A673 (cell line): ENCODE measurements at regions not wholly inside any gene's neighbourhood (a gene's known extent, or its start where the extent isn't known, plus 50 kb on each side); places are given as distances from the start of the nearest gene placed in this dataset.
"Not testable (repeated sequence)": the region's sequence is repeated elsewhere in the genome, so short reads cannot be mapped to it uniquely, and the experiment has no call there.

Source experiments
- BruUV-seq: library from RNA; stranded (reverse); fragments of 400-500 nt; replicated peaks from 2 replicates; lab custom pipeline; 2021; lab: Mats Ljungman, UMichigan
- CTCF ChIA-PET: fragments of 300-600 bp; sonication (Branson Sonifier 250); formaldehyde crosslinking; loops from one replicate; lab custom pipeline; 2022; ENCODE audit warnings: antibody characterized with exemption; lab: Charles Lee
- POLR2A ChIA-PET: fragments of 300-600 bp; sonication (Branson Sonifier 250); formaldehyde crosslinking; loops from one replicate; lab custom pipeline; 2022; ENCODE audit warnings: antibody characterized with exemption; ENCODE audit not compliant: low non-redundant PET; lab: Charles Lee
- DNase-seq: peaks from one replicate; pipeline ENCODE4 v3.0.0-alpha.2; 2015; ENCODE audit warnings: low spot score
- H3K27ac ChIP-seq: fragments of 200-600 bp; sonication (generic); 2 replicates; pipeline ENCODE4 v1.5.1; 2016; ENCODE audit warnings: mixed run types, low read depth, mild to moderate bottlenecking, mixed read lengths, antibody characterized with exemption, low read length; ENCODE audit not compliant: poor library complexity, severe bottlenecking
- H3K27me3 ChIP-seq: fragments of 200-600 bp; sonication (generic); replicated peaks from 2 replicates; pipeline ENCODE4 v1.6.1; 2017; ENCODE audit warnings: mixed run types, low read depth, mild to moderate bottlenecking, mixed read lengths, antibody characterized with exemption, low read length; ENCODE audit not compliant: insufficient read depth, poor library complexity
- H3K36me3 ChIP-seq: fragments of 200-600 bp; sonication (generic); 2 replicates; pipeline ENCODE4 v1.6.1; 2016; ENCODE audit warnings: mixed run types, mild to moderate bottlenecking, mixed read lengths, antibody characterized with exemption, low read length; ENCODE audit not compliant: insufficient read depth, poor library complexity, severe bottlenecking
- H3K4me1 ChIP-seq: fragments of 200-600 bp; sonication (generic); 2 replicates; pipeline ENCODE4 v1.6.1; 2017; ENCODE audit warnings: mixed run types, mild to moderate bottlenecking, mixed read lengths, antibody characterized with exemption, low read length; ENCODE audit not compliant: insufficient read depth, poor library complexity, severe bottlenecking
- H3K4me3 ChIP-seq: fragments of 200-600 bp; sonication (generic); 2 replicates; pipeline ENCODE4 v1.5.1; 2016; ENCODE audit warnings: low read depth, mixed run types, mild to moderate bottlenecking, mixed read lengths, low read length; ENCODE audit not compliant: poor library complexity, severe bottlenecking
- H3K9me3 ChIP-seq: fragments of 200-600 bp; sonication (generic); 2 replicates; pipeline ENCODE4 v1.6.1; 2016; ENCODE audit warnings: mixed run types, low read depth, mild to moderate bottlenecking, mixed read lengths, antibody characterized with exemption, low read length; ENCODE audit not compliant: poor library complexity, severe bottlenecking
- CTCF ChIP-seq: fragments of 300-800, 200-600 bp; sonication (generic); conservative IDR thresholded peaks from 2 replicates; pipeline ENCODE4 v1.5.1; 2017; ENCODE audit warnings: low read depth, mild to moderate bottlenecking, antibody characterized with exemption, low read length, moderate library complexity, mixed read lengths
- EZH2 ChIP-seq: fragments of 200-600 bp; sonication (generic); IDR thresholded peaks from 2 replicates; pipeline ENCODE4 v1.6.1; 2017; ENCODE audit warnings: borderline replicate concordance, low read depth, mild to moderate bottlenecking, mixed read lengths, antibody characterized with exemption, low read length; ENCODE audit not compliant: poor library complexity, severe bottlenecking
- intact Hi-C: fragments of 100-400 bp; cut with micrococcal nuclease; formaldehyde crosslinking; loops from one replicate; pipeline ENCODE4 v1.10.0; 2022; ENCODE audit not compliant: unreplicated experiment

GRCh38 chr1:115531631-115532264 is 110.0 kb upstream of the VANGL1 start:
- no peak for DNase-seq
- TF ChIP-seq CTCF: no peak
- TF ChIP-seq EZH2: no peak
- H3K27me3 ChIP-seq: no peaks in the 10 kb centered on the region
- intact Hi-C loops: no loop called here
- no peak overlapping the region for H3K27ac ChIP-seq
- ChIA-PET CTCF (no interaction called here), POLR2A (no interaction called here)
- H3K9me3 ChIP-seq: no peaks in the 10 kb centered on the region
- H3K36me3 ChIP-seq: no peaks in the 10 kb centered on the region
- H3K4me1 ChIP-seq: peaks cover 29% of the 10 kb centered on the region
- H3K4me3 ChIP-seq: no peak overlapping the region
- BruUV-seq: no TSS peak

GRCh38 chr1:115530407-115530806 is 111.4 kb upstream of the VANGL1 start:
- CTCF ChIA-PET: no interaction called here
- POLR2A ChIA-PET: no interaction called here
- BruUV-seq: no TSS peak
- H3K4me3 ChIP-seq: no peak overlapping the region
- no peaks in the 10 kb centered on the region for H3K9me3 ChIP-seq
- TF ChIP-seq CTCF (no peak), EZH2 (no peak)
- H3K36me3 ChIP-seq: no peaks in the 10 kb centered on the region
- DNase-seq: peak; percentile 79
- H3K4me1 ChIP-seq: peaks cover 29% of the 10 kb centered on the region
- intact Hi-C loops: no loop called here
- H3K27ac ChIP-seq: no peak overlapping the region
- H3K27me3 ChIP-seq: no peaks in the 10 kb centered on the region

GRCh38 chr1:115529216-115529897 is 112.4 kb upstream of the VANGL1 start:
- H3K9me3 ChIP-seq: no peaks in the 10 kb centered on the region
- H3K4me1 ChIP-seq: peaks cover 33% of the 10 kb centered on the region
- CTCF ChIA-PET: interaction anchor here (1.2 kb wide), 1 partner anchor 66 kb away, joined by 3 read pairs; no protein-coding TSS in a partner anchor
- POLR2A ChIA-PET: no interaction called here
- TF ChIP-seq EZH2: no peak
- no peak for TF ChIP-seq CTCF
- DNase-seq: peak; percentile 79
- H3K4me3 ChIP-seq: no peak overlapping the region
- no peaks in the 10 kb centered on the region for H3K27me3 ChIP-seq
- H3K36me3 ChIP-seq: no peaks in the 10 kb centered on the region
- intact Hi-C loops: no loop called here
- BruUV-seq: no TSS peak
- no peak overlapping the region for H3K27ac ChIP-seq

- H3K27me3 ChIP-seq, H3K4me3 ChIP-seq, BruUV-seq, H3K27ac ChIP-seq, H3K9me3 ChIP-seq, H3K36me3 ChIP-seq, POLR2A ChIA-PET, intact Hi-C loops, DNase-seq: not testable (repeated sequence)
- CTCF ChIA-PET: interaction anchor here (1.2 kb wide), 1 partner anchor 67 kb away, joined by 3 read pairs; no protein-coding TSS in a partner anchor
- peaks cover 33% of the 10 kb centered on the region for H3K4me1 ChIP-seq
Measured at GRCh38 chr1:115528336-115528735, 113.4 kb upstream of the VANGL1 start.
